ENCODE measurements at regions not wholly inside any gene's neighbourhood (a gene's known extent, or its start where the extent isn't known, plus 50 kb on each side); places are given as distances from the start of the nearest gene placed in this dataset.

- no peak for TF ChIP-seq EP300 (IDR thresholded peaks at IDR 0.05)
- no peak for TF ChIP-seq POLR2A (IDR thresholded peaks at IDR 0.05; ENCODE audit: low read depth)
Observed at GRCh38 chr12:27385766-27386564, 53.3 kb downstream of the BMAL2 start.
